ENCODE measurements at regions not wholly inside any gene's neighbourhood (a gene's known extent, or its start where the extent isn't known, plus 50 kb on each side); places are given as distances from the start of the nearest gene placed in this dataset.

DNA sequence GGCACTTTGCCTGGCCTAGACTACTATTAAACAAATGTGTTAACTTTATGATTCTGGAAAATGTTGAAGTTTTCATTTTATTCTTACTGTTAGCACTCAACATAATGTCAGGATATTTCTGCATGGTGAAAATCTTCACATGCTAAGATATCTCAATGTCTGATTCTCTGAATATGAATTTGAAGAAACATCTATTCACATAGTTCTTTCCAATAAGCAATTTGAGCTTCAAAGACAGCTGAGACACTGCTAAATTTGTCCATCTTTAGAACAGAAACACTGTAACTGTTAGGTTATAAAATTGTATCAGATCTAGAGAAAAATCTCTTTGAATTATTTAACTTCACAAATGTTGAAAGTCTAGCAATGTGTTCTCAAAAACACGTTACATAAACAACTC lies 970.2 kb downstream of the PLOD2 start:
- H3K4me3 ChIP-seq (ENCODE audit: low read length in 2 of 2) = no peak overlapping the region
- H3K9ac ChIP-seq (ENCODE audit: low read length in 2 of 2) = no peak overlapping the region
- H3K9me3 ChIP-seq (ENCODE audit: control insufficient read depth in 2 of 2, low read length in 2 of 2) = no peaks in the 10 kb centered on the region
- H3K4me1 ChIP-seq (ENCODE audit: control insufficient read depth, insufficient read depth, low read length) = no peaks in the 10 kb centered on the region
- H3K27me3 ChIP-seq (ENCODE audit: control insufficient read depth in 1 of 2, insufficient read depth in 2 of 2, low read length in 2 of 2) = no peaks in the 10 kb centered on the region
- H3K27ac ChIP-seq (ENCODE audit: low read length) = no peak overlapping the region
- no peaks in the 10 kb centered on the region for H3K36me3 ChIP-seq (ENCODE audit: control insufficient read depth in 2 of 2, insufficient read depth in 2 of 2, low read length in 2 of 2)

DNA sequence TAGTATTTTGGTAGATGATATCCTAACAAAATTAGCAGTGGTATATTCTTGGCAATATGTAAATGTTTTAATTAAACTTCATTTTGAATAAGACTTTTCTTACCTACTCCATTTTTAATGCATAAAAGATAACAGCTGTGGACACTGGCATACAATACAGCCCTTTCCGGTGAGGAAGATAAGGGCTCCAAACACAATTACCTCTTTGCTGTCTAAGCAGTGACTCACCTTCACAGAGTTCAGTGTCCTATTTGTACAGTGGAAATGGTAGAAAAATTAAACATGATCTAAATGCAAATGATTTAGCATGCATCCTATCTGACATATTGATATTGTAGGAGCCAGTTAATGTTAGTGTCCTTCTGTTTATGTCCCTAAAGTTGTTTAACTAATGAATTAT lies 969.4 kb downstream of the PLOD2 start:
- no peak overlapping the region for H3K27ac ChIP-seq (ENCODE audit: low read length)
- H3K4me3 ChIP-seq (ENCODE audit: low read length in 2 of 2) = no peak overlapping the region
- no peaks in the 10 kb centered on the region for H3K36me3 ChIP-seq (ENCODE audit: control insufficient read depth in 2 of 2, insufficient read depth in 2 of 2, low read length in 2 of 2)
- H3K9me3 ChIP-seq (ENCODE audit: control insufficient read depth in 2 of 2, low read length in 2 of 2) = no peaks in the 10 kb centered on the region
- H3K4me1 ChIP-seq (ENCODE audit: control insufficient read depth, insufficient read depth, low read length) = no peaks in the 10 kb centered on the region
- H3K9ac ChIP-seq (ENCODE audit: low read length in 2 of 2) = no peak overlapping the region
- no peaks in the 10 kb centered on the region for H3K27me3 ChIP-seq (ENCODE audit: control insufficient read depth in 1 of 2, insufficient read depth in 2 of 2, low read length in 2 of 2)

DNA sequence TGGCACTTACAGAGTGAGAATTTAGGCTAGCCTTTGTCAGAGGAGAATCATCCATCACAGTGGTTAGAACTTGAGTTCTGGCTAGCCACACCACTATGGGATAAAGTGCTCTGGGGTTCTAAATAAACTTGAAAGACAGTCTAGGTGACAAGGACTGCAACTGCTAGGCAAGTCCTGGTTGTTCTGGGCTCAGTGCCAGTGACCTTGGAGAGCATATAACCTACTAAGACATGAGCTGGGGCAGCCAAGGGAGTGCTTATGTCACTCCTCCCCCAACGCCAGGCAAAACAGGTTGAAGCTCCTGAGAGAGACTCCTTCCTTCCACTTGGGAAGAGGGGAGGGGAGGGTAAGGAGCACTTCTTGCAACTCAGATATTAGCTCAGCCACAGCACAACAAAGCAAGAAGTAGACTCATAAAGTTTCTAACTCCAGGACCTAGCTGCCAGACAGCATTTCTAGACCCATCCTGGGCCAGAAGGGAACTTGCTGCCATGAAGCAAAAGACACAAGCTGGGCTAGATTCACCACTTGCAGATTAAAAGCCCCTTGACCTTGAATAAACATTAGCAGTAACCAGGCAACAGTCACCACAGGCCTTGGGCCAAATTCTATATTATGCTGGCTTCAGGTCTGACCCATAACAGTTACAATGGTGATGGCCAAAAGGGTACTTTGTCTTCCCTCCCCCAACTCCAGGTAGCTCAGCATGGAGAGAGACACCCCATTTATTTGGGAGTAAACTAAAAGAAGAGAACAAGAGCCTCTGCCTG lies 963.7 kb downstream of the PLOD2 start:
- Histone ChIP-seq H3K9ac (ENCODE audit: low read length in 2 of 2) (no peak overlapping the region), H3K4me3 (ENCODE audit: low read length in 2 of 2) (no peak overlapping the region), H3K27ac (ENCODE audit: low read length) (peak overlapping the region; percentile 1), H3K36me3 (ENCODE audit: control insufficient read depth in 2 of 2, insufficient read depth in 2 of 2, low read length in 2 of 2) (no peaks in the 10 kb centered on the region), H3K9me3 (ENCODE audit: control insufficient read depth in 2 of 2, low read length in 2 of 2) (peaks cover 3 to 9% of the 10 kb centered on the region in 2 donors), H3K4me1 (ENCODE audit: control insufficient read depth, insufficient read depth, low read length) (peaks cover 3% of the 10 kb centered on the region), H3K27me3 (ENCODE audit: control insufficient read depth in 1 of 2, insufficient read depth in 2 of 2, low read length in 2 of 2) (no peaks in the 10 kb centered on the region)

DNA sequence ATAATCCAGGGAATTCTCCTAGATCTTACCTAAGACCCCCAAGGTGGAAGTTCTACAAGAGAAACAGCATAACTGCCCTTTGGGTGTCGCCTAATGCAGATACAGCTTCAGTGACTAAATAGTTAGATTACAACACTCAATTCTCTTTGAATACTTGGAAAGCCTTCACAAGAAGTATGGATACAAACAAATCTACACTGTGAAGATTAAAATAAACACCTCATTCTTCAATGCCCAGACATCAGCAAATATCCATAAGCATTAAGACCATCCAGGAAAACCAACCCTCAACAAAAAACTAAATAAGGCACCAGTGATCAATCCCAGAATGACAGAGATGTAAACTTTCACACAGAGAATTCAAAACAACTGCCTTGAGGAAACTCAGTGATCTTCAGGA lies 963.2 kb downstream of the PLOD2 start:
- no peak overlapping the region for H3K9ac ChIP-seq (ENCODE audit: low read length in 2 of 2)
- H3K27me3 ChIP-seq (ENCODE audit: control insufficient read depth in 1 of 2, insufficient read depth in 2 of 2, low read length in 2 of 2) = no peaks in the 10 kb centered on the region
- no peaks in the 10 kb centered on the region for H3K36me3 ChIP-seq (ENCODE audit: control insufficient read depth in 2 of 2, insufficient read depth in 2 of 2, low read length in 2 of 2)
- H3K27ac ChIP-seq (ENCODE audit: low read length) = peak overlapping the region; percentile 1
- H3K9me3 ChIP-seq (ENCODE audit: control insufficient read depth in 2 of 2, low read length in 2 of 2) = peaks cover 3 to 9% of the 10 kb centered on the region in 2 donors
- H3K4me1 ChIP-seq (ENCODE audit: control insufficient read depth, insufficient read depth, low read length) = peaks cover 3% of the 10 kb centered on the region
- H3K4me3 ChIP-seq (ENCODE audit: low read length in 2 of 2) = no peak overlapping the region

DNA sequence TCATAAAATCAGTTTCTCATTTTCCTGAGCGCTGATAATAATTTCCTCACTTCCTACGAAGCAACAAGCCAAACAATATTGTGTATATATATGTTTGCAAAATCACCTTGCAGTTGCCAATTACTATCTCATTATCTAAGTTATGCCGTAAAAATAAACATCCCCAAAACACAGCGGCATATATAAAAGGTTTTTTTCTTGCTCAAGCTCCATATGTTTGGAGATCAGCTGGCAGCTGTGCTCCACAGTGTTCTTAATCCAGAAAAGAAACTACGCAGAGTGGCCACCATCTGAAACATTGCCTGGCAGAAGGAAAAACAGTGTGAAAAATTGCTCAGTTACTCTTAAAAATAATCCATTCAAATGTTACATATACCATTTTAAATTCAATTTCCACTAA lies 951.4 kb downstream of the PLOD2 start:
- Histone ChIP-seq H3K4me3 (ENCODE audit: low read length in 2 of 2) (peak overlapping the region in 1 of 2 donors; percentile 30), H3K9ac (ENCODE audit: low read length in 2 of 2) (no peak overlapping the region), H3K4me1 (ENCODE audit: control insufficient read depth, insufficient read depth, low read length) (no peaks in the 10 kb centered on the region), H3K36me3 (ENCODE audit: control insufficient read depth in 2 of 2, insufficient read depth in 2 of 2, low read length in 2 of 2) (no peaks in the 10 kb centered on the region), H3K27me3 (ENCODE audit: control insufficient read depth in 1 of 2, insufficient read depth in 2 of 2, low read length in 2 of 2) (no peaks in the 10 kb centered on the region), H3K9me3 (ENCODE audit: control insufficient read depth in 2 of 2, low read length in 2 of 2) (no peaks in the 10 kb centered on the region), H3K27ac (ENCODE audit: low read length) (no peak overlapping the region)

DNA sequence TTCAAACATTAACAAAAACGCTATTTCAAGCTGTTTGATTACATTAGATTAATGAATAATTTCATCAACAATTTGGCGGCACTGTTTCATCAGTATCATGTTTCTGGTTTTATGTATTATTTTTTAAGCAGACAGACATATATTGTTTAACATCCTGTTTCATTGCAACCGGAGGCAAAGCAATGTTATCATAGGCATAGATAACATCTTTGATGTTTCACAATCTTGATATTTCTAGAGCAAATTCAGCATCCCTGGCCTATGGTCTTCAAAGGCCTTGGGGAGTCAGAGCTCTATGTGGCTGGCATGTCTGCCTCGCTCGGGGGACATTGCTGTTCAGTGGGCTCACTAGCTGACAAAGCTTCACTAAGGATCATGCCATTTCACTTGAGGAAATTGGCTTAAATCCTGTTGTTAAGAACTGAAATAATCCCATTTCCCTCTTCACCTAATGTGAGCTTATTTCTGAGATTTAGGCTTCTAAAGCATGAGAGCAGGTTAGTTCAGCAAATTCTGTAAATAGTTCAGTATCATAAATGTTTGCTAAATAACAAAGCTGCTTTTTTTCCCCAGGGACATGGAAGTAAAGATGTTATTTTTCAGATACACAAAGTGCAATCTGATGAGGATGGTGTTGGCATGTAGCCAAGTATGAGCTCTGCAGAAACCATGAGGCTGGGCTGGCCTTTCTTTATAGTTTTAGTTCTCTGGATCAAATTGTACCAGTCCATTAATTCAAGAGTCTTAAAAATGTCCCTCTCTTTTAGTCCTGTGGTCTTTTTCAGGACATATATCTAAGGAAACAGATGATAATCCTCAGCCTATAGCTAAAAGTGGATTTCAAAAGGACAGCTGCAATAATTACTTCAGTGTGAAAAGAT lies 941.4 kb downstream of the PLOD2 start:
- Histone ChIP-seq H3K4me3 (ENCODE audit: low read length in 2 of 2) (no peak overlapping the region), H3K36me3 (ENCODE audit: control insufficient read depth in 2 of 2, insufficient read depth in 2 of 2, low read length in 2 of 2) (no peaks in the 10 kb centered on the region), H3K4me1 (ENCODE audit: control insufficient read depth, insufficient read depth, low read length) (no peaks in the 10 kb centered on the region), H3K9me3 (ENCODE audit: control insufficient read depth in 2 of 2, low read length in 2 of 2) (no peaks in the 10 kb centered on the region), H3K27me3 (ENCODE audit: control insufficient read depth in 1 of 2, insufficient read depth in 2 of 2, low read length in 2 of 2) (no peaks in the 10 kb centered on the region), H3K27ac (ENCODE audit: low read length) (no peak overlapping the region), H3K9ac (ENCODE audit: low read length in 2 of 2) (no peak overlapping the region)

DNA sequence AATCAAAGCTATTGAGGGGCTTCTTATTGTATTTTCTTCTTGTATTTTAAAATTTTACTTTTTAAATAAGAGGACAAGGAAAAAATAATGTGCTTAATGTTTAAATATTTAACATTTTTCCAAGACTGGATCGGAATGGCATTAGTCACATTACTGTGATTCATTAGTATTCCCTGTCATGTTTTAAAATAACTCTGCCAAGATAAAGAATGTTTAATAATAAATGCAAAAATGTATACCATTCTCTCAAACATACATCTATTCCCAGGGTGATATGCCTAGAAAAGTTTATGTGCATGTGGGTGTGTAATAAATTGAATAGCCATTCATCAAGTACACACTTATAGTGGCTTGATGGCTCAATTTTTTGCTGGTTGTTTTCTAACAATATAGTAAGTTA lies 936.1 kb downstream of the PLOD2 start:
- Histone ChIP-seq H3K9ac (ENCODE audit: low read length in 2 of 2) (no peak overlapping the region), H3K4me1 (ENCODE audit: control insufficient read depth, insufficient read depth, low read length) (no peaks in the 10 kb centered on the region), H3K9me3 (ENCODE audit: control insufficient read depth in 2 of 2, low read length in 2 of 2) (no peaks in the 10 kb centered on the region), H3K27ac (ENCODE audit: low read length) (no peak overlapping the region), H3K4me3 (ENCODE audit: low read length in 2 of 2) (no peak overlapping the region), H3K27me3 (ENCODE audit: control insufficient read depth in 1 of 2, insufficient read depth in 2 of 2, low read length in 2 of 2) (no peaks in the 10 kb centered on the region), H3K36me3 (ENCODE audit: control insufficient read depth in 2 of 2, insufficient read depth in 2 of 2, low read length in 2 of 2) (no peaks in the 10 kb centered on the region)

DNA sequence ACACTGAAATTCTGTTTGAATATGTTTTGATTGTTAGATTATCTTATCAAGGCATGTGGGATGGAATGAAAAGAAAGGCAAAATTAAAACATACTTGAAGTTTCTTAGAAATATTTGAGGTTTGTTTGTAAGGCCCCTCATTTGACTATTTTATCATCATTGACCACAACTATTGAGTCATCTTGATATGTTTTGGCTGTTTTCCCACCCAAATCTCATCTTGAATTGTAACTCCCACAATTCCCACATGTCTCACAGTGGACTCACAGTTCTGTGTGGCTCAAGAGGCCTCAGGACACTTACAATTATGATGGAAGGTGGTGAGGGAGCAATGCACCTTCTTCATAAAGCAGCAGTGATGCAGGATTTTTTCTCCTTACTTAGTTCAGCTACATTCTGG lies 917.1 kb downstream of the PLOD2 start:
- no peaks in the 10 kb centered on the region for H3K36me3 ChIP-seq (ENCODE audit: control insufficient read depth in 2 of 2, insufficient read depth in 2 of 2, low read length in 2 of 2)
- H3K9ac ChIP-seq (ENCODE audit: low read length in 2 of 2) = no peak overlapping the region
- no peak overlapping the region for H3K27ac ChIP-seq (ENCODE audit: low read length)
- H3K27me3 ChIP-seq (ENCODE audit: control insufficient read depth in 1 of 2, insufficient read depth in 2 of 2, low read length in 2 of 2) = no peaks in the 10 kb centered on the region
- H3K9me3 ChIP-seq (ENCODE audit: control insufficient read depth in 2 of 2, low read length in 2 of 2) = peaks cover 0 to 3% of the 10 kb centered on the region in 2 donors
- no peak overlapping the region for H3K4me3 ChIP-seq (ENCODE audit: low read length in 2 of 2)
- H3K4me1 ChIP-seq (ENCODE audit: control insufficient read depth, insufficient read depth, low read length) = no peaks in the 10 kb centered on the region

DNA sequence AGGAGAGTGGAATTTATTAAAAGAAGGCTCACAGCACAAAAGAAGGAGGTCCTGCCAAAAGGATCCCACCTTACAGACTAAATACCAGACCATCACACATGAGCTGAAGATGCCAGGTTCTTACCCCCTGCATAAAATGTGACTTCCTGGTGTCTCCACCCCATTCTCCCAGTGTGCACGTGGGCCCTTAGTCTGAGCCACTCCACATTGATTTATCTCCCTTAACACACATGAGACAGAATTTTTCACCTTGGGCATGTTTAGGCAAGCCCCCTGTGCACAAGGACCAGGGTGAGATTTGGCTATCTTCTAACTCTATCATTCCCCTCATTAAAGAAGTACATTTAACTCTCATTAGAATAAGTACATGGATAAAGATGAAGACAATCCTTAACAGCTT lies 916.7 kb downstream of the PLOD2 start:
- no peak overlapping the region for H3K4me3 ChIP-seq (ENCODE audit: low read length in 2 of 2)

DNA sequence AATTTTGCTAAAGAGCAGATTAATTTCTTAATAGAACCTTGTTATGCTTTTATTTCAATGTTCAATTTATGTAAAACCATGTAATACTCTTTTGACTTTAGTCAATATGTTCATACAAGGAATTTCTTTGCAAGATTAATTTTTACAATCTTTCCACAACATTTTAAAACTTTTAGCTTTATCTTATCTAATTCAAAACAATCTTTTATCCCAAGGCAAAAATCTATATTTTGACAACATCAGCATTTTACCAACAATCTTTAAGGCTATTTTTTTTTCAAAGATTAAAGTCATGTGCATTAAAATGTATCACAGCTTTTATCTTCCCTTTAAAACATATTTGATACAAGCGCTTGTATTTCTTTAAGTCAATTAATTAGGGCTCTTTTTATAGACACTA lies 914.7 kb downstream of the PLOD2 start:
- Histone ChIP-seq H3K36me3 (ENCODE audit: control insufficient read depth in 2 of 2, insufficient read depth in 2 of 2, low read length in 2 of 2) (no peaks in the 10 kb centered on the region), H3K9ac (ENCODE audit: low read length in 2 of 2) (no peak overlapping the region), H3K4me1 (ENCODE audit: control insufficient read depth, insufficient read depth, low read length) (no peaks in the 10 kb centered on the region), H3K9me3 (ENCODE audit: control insufficient read depth in 2 of 2, low read length in 2 of 2) (peaks cover 8 to 9% of the 10 kb centered on the region in 2 donors), H3K27me3 (ENCODE audit: control insufficient read depth in 1 of 2, insufficient read depth in 2 of 2, low read length in 2 of 2) (no peaks in the 10 kb centered on the region), H3K4me3 (ENCODE audit: low read length in 2 of 2) (no peak overlapping the region), H3K27ac (ENCODE audit: low read length) (no peak overlapping the region)

More for the DNA sequence above, 916.7 kb downstream of the PLOD2 start:
- no peaks in the 10 kb centered on the region for H3K36me3 ChIP-seq (ENCODE audit: control insufficient read depth in 2 of 2, insufficient read depth in 2 of 2, low read length in 2 of 2)
- no peaks in the 10 kb centered on the region for H3K4me1 ChIP-seq (ENCODE audit: control insufficient read depth, insufficient read depth, low read length)
- no peak overlapping the region for H3K27ac ChIP-seq (ENCODE audit: low read length)
- H3K9me3 ChIP-seq (ENCODE audit: control insufficient read depth in 2 of 2, low read length in 2 of 2) = peaks cover 1 to 3% of the 10 kb centered on the region in 2 donors
- H3K27me3 ChIP-seq (ENCODE audit: control insufficient read depth in 1 of 2, insufficient read depth in 2 of 2, low read length in 2 of 2) = no peaks in the 10 kb centered on the region
- H3K9ac ChIP-seq (ENCODE audit: low read length in 2 of 2) = no peak overlapping the region

DNA sequence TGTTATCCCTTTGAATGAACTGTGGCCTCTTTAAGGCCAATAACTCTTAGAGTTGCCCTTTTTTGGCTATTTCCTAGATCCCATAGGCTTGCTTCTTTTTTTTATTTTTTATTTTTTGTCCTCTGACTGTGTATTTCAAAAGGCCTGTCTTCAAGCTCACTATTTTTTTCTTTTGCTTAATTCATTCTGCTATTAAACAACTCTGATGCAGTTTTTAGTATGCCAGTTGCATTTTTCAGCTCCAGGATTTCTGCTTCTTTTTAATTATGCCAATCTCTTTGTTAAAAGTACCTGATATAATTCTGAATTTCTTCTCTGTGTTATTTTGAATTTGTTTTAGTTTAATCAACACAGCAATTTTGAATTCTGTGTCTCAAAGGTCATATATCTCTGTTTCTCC lies 912.1 kb downstream of the PLOD2 start:
- no peak overlapping the region for H3K9ac ChIP-seq (ENCODE audit: low read length in 2 of 2)
- no peaks in the 10 kb centered on the region for H3K27me3 ChIP-seq (ENCODE audit: control insufficient read depth in 1 of 2, insufficient read depth in 2 of 2, low read length in 2 of 2)
- H3K27ac ChIP-seq (ENCODE audit: low read length) = no peak overlapping the region
- no peaks in the 10 kb centered on the region for H3K36me3 ChIP-seq (ENCODE audit: control insufficient read depth in 2 of 2, insufficient read depth in 2 of 2, low read length in 2 of 2)
- no peaks in the 10 kb centered on the region for H3K4me1 ChIP-seq (ENCODE audit: control insufficient read depth, insufficient read depth, low read length)
- H3K9me3 ChIP-seq (ENCODE audit: control insufficient read depth in 2 of 2, low read length in 2 of 2) = peaks cover 8 to 9% of the 10 kb centered on the region in 2 donors
- H3K4me3 ChIP-seq (ENCODE audit: low read length in 2 of 2) = no peak overlapping the region

All from stomach smooth muscle (tissue), 2 donors.